Heart right ventricle (tissue), 16 donors: ENCODE measurements at regions not wholly inside any gene's neighbourhood (a gene's known extent, or its start where the extent isn't known, plus 50 kb on each side); places are given as distances from the start of the nearest gene placed in this dataset.
A peak's percentile ranks its signal among the peaks of the same experiment; 100 is the strongest.

Experiments
- ATAC-seq, 8 donors: fragments of 200-7000 bp; cut with Tn5 transposase; one replicate each; pipeline ENCODE4 v1.9.1; 2020; ENCODE audit warnings: mild to moderate bottlenecking in 8 of 8, moderate library complexity in 8 of 8, moderate number of reproducible peaks in 1 of 8
- DNase-seq, 2 donors: peaks; one replicate each; pipeline ENCODE4 v3.0.0-alpha.2; 2020
- H3K27ac ChIP-seq, 10 donors: fragments of 200-600 bp; sonication (generic) in 2 of 10; one replicate each; pipeline versions ENCODE4 v1.5.0 to v1.8.0; 2020 to 2022; ENCODE audit warnings: mild to moderate bottlenecking in 3 of 10
- H3K27me3 ChIP-seq, 7 donors: fragments of 200-600 bp; one replicate each; pipeline ENCODE4 v1.8.0; 2021 to 2022; ENCODE audit warnings: mild to moderate bottlenecking in 2 of 7
- H3K36me3 ChIP-seq, 9 donors: fragments of 200-600 bp; sonication (generic) in 1 of 9; one replicate each; pipeline versions ENCODE4 v1.5.0 to v1.8.0; 2020 to 2022; ENCODE audit warnings: mild to moderate bottlenecking in 2 of 9
- H3K4me1 ChIP-seq, 9 donors: fragments of 200-600 bp; sonication (generic) in 1 of 9; one replicate each; pipeline versions ENCODE4 v1.5.0 to v1.8.0; 2020 to 2022; ENCODE audit warnings: mild to moderate bottlenecking in 4 of 9
- H3K4me3 ChIP-seq, 10 donors: fragments of 200-600 bp; sonication (generic) in 2 of 10; one replicate each; pipeline versions ENCODE4 v1.5.0 to v1.8.0; 2020 to 2022; ENCODE audit warnings: mild to moderate bottlenecking in 7 of 10, moderate library complexity in 2 of 10
- H3K9me3 ChIP-seq, 11 donors: fragments of 200-600 bp in 10 of 11; sonication (generic) in 2 of 11; one replicate each; pipeline versions ENCODE4 v1.5.0 to v1.8.0; 2013 to 2022; ENCODE audit warnings: mild to moderate bottlenecking in 2 of 11, control low read depth in 1 of 11, moderate library complexity in 1 of 11
- CTCF ChIP-seq, 9 donors: fragments of 200-600 bp; sonication (generic) in 2 of 9; IDR thresholded peaks; one replicate each; pipeline versions ENCODE4 v1.5.0 to v1.8.0; 2021 to 2022; ENCODE audit warnings: antibody characterized with exemption in 9 of 9, mild to moderate bottlenecking in 5 of 9, moderate library complexity in 1 of 9
- WGBS, 2 donors: extraction: QIAGEN DNeasy Blood & Tissue Kit; methylation state at CpG; one replicate each; pipeline ENCODE4 v1.1.7; 2013; ENCODE audit warnings: inconsistent platforms in 1 of 2; 5-methylcytosine and 5-hydroxymethylcytosine counted together
- intact Hi-C, 10 donors: fragments of 100-400 bp; cut with DNase I; formaldehyde crosslinking; loops; one replicate each; pipeline versions ENCODE4 v1.11.1 to v1.14.2; 2022
- donor health status: Arrhythmogenic right ventricular cardiomyopathy.
- donor health status: ischemic (EF 13 %, LVEDD 7.1; RV severe dilation, severe dysfunction).
- donor health status: healthy with polysubstance abuse.
- donor health status: DM: no; HTN: yes; CAD: no.
- donor health status: DM: no; HTN: no; CAD: no.
- donor health status: ischemic (EF 25% LVEDD 6.9; RV normal size, moderate dysfunction).
- donor health status: ischemic (EF 25% LVEDD 5.7; RV mildly dilated, moderate dysfunction).
- donor health status: healthy.
- donor health status: DM: yes; HTN: yes; CAD: no.
- donor health status: Ischemic cardiomyopathy.
- donor health status: ischemic (EF 35%, LVEDD 5.7; RV mildly dilated, moderate dysfunction).
- donor health status: nonischemic (EF 11% LVEDD 7.7; RV severe dilation, severe dysfunction).
- donor health status: DM: yes; HTN: yes; CAD: no.
- donor health status: PGD.
- donor health status: ischemic (EF 29% LVEDD 5.4; RV normal size, mild dysfunction).
- donor health status: nonischemic (EF 23%, LVEDD 6.1; RV moderate dilation, normal function).

DNA sequence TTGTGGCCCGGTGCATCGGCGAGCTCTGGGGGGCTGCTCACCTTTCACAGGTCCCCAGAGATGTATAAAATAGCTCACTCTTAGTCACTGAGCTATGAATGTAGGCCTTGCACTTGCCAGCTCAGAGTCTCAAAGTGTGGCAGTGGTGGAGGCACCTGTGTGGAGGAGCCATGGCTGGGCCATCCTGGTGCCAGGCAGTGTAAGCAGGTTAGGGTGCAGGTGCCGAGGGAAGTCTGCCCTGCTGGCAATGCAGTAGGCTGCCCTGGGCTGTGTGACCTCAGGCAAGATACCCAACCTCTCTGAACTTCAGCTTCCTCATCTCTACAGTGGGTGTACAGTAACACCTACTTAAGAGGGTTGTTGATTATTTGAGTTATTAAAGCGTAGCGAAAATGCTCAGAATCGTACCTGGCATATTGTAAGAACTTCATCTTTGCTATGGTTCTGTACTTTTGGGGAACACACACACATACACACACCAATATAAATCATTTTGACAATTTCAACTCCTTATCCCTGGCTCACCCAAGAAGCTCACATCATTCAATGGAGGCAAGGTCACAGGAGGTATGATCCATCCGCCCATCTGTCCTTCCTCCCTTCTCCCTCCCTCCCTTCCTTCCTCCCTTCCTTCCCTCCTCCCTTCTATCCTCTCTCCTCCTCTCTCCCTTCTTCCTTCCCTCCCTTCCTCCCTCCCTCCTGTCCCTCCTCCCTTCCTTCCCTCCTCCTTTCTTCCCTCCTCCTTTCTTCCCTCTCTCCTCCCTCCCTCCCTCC, 66.8 kb upstream of the STX16 start:
- intact Hi-C loops = no loop called here
- Histone ChIP-seq H3K36me3 (no peaks in the 10 kb centered on the region), H3K4me3 (no peak overlapping the region), H3K27me3 (peaks cover 0 to 45% (median 17%) of the 10 kb centered on the region in 7 donors), H3K4me1 (peaks cover 0 to 11% (median 0%) of the 10 kb centered on the region in 9 donors), H3K27ac (no peak overlapping the region), H3K9me3 (no peaks in the 10 kb centered on the region)
- WGBS, 2 donors = 94 to 95% methylated on average over 8 of the region's 8 CpGs
- ATAC-seq (no peak), DNase-seq (no peak)
- no peak for TF ChIP-seq CTCF (IDR thresholded peaks at IDR 0.05)

GRCh38 chr20:58583586-58583985, 67.5 kb upstream of the STX16 start:
- WGBS, 2 donors = 51 to 56% methylated on average over 8 of the region's 8 CpGs
- peak in 1 of 8 donors; percentile 26 for ATAC-seq
- no peak for DNase-seq

DNA sequence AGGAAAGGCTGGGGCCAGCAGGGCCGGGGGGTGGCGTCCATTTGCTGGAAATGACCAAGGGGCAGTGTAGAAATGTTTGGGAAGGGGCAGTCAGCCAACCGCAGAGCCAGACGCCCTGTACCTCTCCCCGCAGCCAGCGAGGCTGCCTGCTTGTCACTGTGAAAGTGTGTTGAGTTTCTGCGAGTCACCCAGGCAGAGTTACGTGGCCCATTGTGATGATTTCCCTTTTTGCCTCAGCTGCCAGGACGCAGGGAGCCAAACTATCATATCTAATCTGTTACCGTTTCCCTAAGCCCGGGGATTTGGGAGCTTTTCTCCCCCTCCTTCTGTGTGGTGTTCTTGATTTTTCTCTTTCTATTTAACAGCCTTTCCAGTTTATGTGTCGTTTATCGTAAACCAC, 67.9 kb upstream of the STX16 start:
- Histone ChIP-seq H3K27me3 (peaks cover 0 to 45% (median 24%) of the 10 kb centered on the region in 7 donors), H3K36me3 (no peaks in the 10 kb centered on the region), H3K4me3 (no peak overlapping the region), H3K4me1 (peaks cover 0 to 11% (median 0%) of the 10 kb centered on the region in 9 donors), H3K27ac (no peak overlapping the region), H3K9me3 (no peaks in the 10 kb centered on the region)
- peak in 1 of 8 donors; percentile 16 for ATAC-seq
- no peak for TF ChIP-seq CTCF (IDR thresholded peaks at IDR 0.05)
- no peak for DNase-seq
- intact Hi-C loops = no loop called here
- WGBS, 2 donors = 23 to 34% methylated on average over 13 of the region's 13 CpGs

More at GRCh38 chr20:58583586-58583985, 67.5 kb upstream of the STX16 start:
- Histone ChIP-seq H3K27ac (no peak overlapping the region), H3K9me3 (no peaks in the 10 kb centered on the region), H3K36me3 (no peaks in the 10 kb centered on the region), H3K4me1 (peaks cover 0 to 11% (median 0%) of the 10 kb centered on the region in 9 donors), H3K27me3 (peaks cover 0 to 42% (median 21%) of the 10 kb centered on the region in 7 donors), H3K4me3 (no peak overlapping the region)
- intact Hi-C loops = no loop called here
- no peak for TF ChIP-seq CTCF (IDR thresholded peaks at IDR 0.05)

GRCh38 chr20:58580474-58580835, 65.3 kb upstream of the APCDD1L start:
- DNase-seq = no peak
- peaks cover 0 to 9% (median 0%) of the 10 kb centered on the region in 9 donors for H3K4me1 ChIP-seq
- WGBS, 2 donors = 88 to 90% methylated on average over 7 of the region's 7 CpGs

More at GRCh38 chr20:58580474-58580835, 65.3 kb upstream of the APCDD1L start:
- Histone ChIP-seq H3K27ac (no peak overlapping the region), H3K9me3 (no peaks in the 10 kb centered on the region), H3K4me3 (no peak overlapping the region), H3K27me3 (peaks cover 0 to 58% (median 33%) of the 10 kb centered on the region in 7 donors), H3K36me3 (no peaks in the 10 kb centered on the region)
- no peak for TF ChIP-seq CTCF (IDR thresholded peaks at IDR 0.05)
- intact Hi-C loops = no loop called here
- ATAC-seq = no peak
